Endothelial cell (in vitro differentiated cells): ENCODE measurements at regions not wholly inside any gene's neighbourhood (a gene's known extent, or its start where the extent isn't known, plus 50 kb on each side); places are given as distances from the start of the nearest gene placed in this dataset.
A peak's percentile ranks its signal among the peaks of the same experiment; 100 is the strongest.
"Not testable (repeated sequence)": the region's sequence is repeated elsewhere in the genome, so short reads cannot be mapped to it uniquely, and the experiment has no call there.

ENCODE experiments used
- DNase-seq: peaks from one replicate; pipeline ENCODE4 v3.0.0; 2021; ENCODE audit warnings: low spot score
- H3K27ac Mint-ChIP-seq: one replicate; pipeline ENCODE4 v1.8.0; 2021; ENCODE audit warnings: mixed read lengths, inconsistent platforms; ENCODE audit not compliant: unreplicated experiment
- H3K27me3 Mint-ChIP-seq: one replicate; pipeline ENCODE4 v1.8.0; 2021; ENCODE audit warnings: mild to moderate bottlenecking, moderate library complexity, mixed read lengths, inconsistent platforms; ENCODE audit not compliant: unreplicated experiment
- H3K36me3 Mint-ChIP-seq: one replicate; pipeline ENCODE4 v1.8.0; 2021; ENCODE audit warnings: mild to moderate bottlenecking, low read depth, mixed read lengths, inconsistent platforms; ENCODE audit not compliant: unreplicated experiment
- H3K4me1 Mint-ChIP-seq: one replicate; pipeline ENCODE4 v1.8.0; 2021; ENCODE audit warnings: mild to moderate bottlenecking, mixed read lengths, inconsistent platforms; ENCODE audit not compliant: unreplicated experiment
- H3K4me3 Mint-ChIP-seq: one replicate; pipeline ENCODE4 v1.8.0; 2021; ENCODE audit warnings: mild to moderate bottlenecking, mixed read lengths, inconsistent platforms; ENCODE audit not compliant: unreplicated experiment
- H3K9me3 Mint-ChIP-seq: one replicate; pipeline ENCODE4 v1.8.0; 2021; ENCODE audit warnings: mixed read lengths, inconsistent platforms; ENCODE audit not compliant: unreplicated experiment
- CTCF ChIP-seq: fragments of 200-600 bp; sonication (generic); IDR thresholded peaks from one replicate; pipeline ENCODE4 v1.5.0; 2021; ENCODE audit warnings: antibody characterized with exemption; ENCODE audit not compliant: unreplicated experiment

- not testable (repeated sequence) for H3K27ac Mint-ChIP-seq, H3K4me3 Mint-ChIP-seq, DNase-seq, H3K36me3 Mint-ChIP-seq, H3K4me1 Mint-ChIP-seq, H3K27me3 Mint-ChIP-seq, H3K9me3 Mint-ChIP-seq
Observed at GRCh38 chr15:84135931-84136456, 99.6 kb upstream of the GOLGA6L4 start.

GRCh38 chr15:84142888-84143337, 92.7 kb upstream of the GOLGA6L4 start:
- Mint-ChIP-seq H3K27me3 (peaks cover 2% of the 10 kb centered on the region), H3K27ac (no peak overlapping the region), H3K9me3 (no peaks in the 10 kb centered on the region), H3K4me3 (no peak overlapping the region), H3K36me3 (no peaks in the 10 kb centered on the region), H3K4me1 (no peaks in the 10 kb centered on the region)
- DNase-seq, result peak; percentile 78
- TF ChIP-seq CTCF, result peak; percentile 70

GRCh38 chr15:84143753-84144314, 91.7 kb upstream of the GOLGA6L4 start:
- TF ChIP-seq CTCF, result no peak
- no peaks in the 10 kb centered on the region for H3K9me3 Mint-ChIP-seq
- H3K4me3 Mint-ChIP-seq, result no peak overlapping the region
- peaks cover 2% of the 10 kb centered on the region for H3K27me3 Mint-ChIP-seq
- no peak overlapping the region for H3K27ac Mint-ChIP-seq
- H3K4me1 Mint-ChIP-seq, result no peaks in the 10 kb centered on the region
- no peaks in the 10 kb centered on the region for H3K36me3 Mint-ChIP-seq
- no peak for DNase-seq

- H3K4me1 Mint-ChIP-seq, DNase-seq, H3K4me3 Mint-ChIP-seq, H3K9me3 Mint-ChIP-seq, H3K36me3 Mint-ChIP-seq, H3K27ac Mint-ChIP-seq, H3K27me3 Mint-ChIP-seq: not testable (repeated sequence)
Observed at GRCh38 chr15:84144946-84145345, 90.6 kb upstream of the GOLGA6L4 start.

GRCh38 chr15:84146299-84146698, 89.3 kb upstream of the GOLGA6L4 start:
- not testable (repeated sequence) for DNase-seq, H3K27me3 Mint-ChIP-seq, H3K4me3 Mint-ChIP-seq, H3K4me1 Mint-ChIP-seq, H3K27ac Mint-ChIP-seq, H3K36me3 Mint-ChIP-seq, H3K9me3 Mint-ChIP-seq

GRCh38 chr15:84147307-84147706, 88.3 kb upstream of the GOLGA6L4 start:
- not testable (repeated sequence) for H3K4me1 Mint-ChIP-seq, H3K4me3 Mint-ChIP-seq, H3K27ac Mint-ChIP-seq, H3K27me3 Mint-ChIP-seq, DNase-seq, H3K36me3 Mint-ChIP-seq, H3K9me3 Mint-ChIP-seq

- H3K27me3 Mint-ChIP-seq, result peaks cover 5% of the 10 kb centered on the region
- no peak for TF ChIP-seq CTCF
- no peak overlapping the region for H3K27ac Mint-ChIP-seq
- no peaks in the 10 kb centered on the region for H3K36me3 Mint-ChIP-seq
- no peaks in the 10 kb centered on the region for H3K9me3 Mint-ChIP-seq
- peaks cover under 1% of the 10 kb centered on the region for H3K4me1 Mint-ChIP-seq
- DNase-seq, result no peak
- no peak overlapping the region for H3K4me3 Mint-ChIP-seq
Observed at GRCh38 chr15:84151205-84151931, 84.2 kb upstream of the GOLGA6L4 start.

- H3K27me3 Mint-ChIP-seq, H3K27ac Mint-ChIP-seq, H3K36me3 Mint-ChIP-seq, H3K4me1 Mint-ChIP-seq, DNase-seq, H3K9me3 Mint-ChIP-seq, H3K4me3 Mint-ChIP-seq: not testable (repeated sequence)
Observed at GRCh38 chr15:84152381-84152979, 83.1 kb upstream of the GOLGA6L4 start.

GRCh38 chr15:84153655-84154140, 81.9 kb upstream of the GOLGA6L4 start:
- not testable (repeated sequence) for DNase-seq, H3K9me3 Mint-ChIP-seq, H3K27ac Mint-ChIP-seq, H3K36me3 Mint-ChIP-seq, H3K4me1 Mint-ChIP-seq, H3K27me3 Mint-ChIP-seq, H3K4me3 Mint-ChIP-seq
